ENCODE measurements at regions not wholly inside any gene's neighbourhood (a gene's known extent, or its start where the extent isn't known, plus 50 kb on each side); places are given as distances from the start of the nearest gene placed in this dataset.
A peak's percentile ranks its signal among the peaks of the same experiment; 100 is the strongest.

DNA sequence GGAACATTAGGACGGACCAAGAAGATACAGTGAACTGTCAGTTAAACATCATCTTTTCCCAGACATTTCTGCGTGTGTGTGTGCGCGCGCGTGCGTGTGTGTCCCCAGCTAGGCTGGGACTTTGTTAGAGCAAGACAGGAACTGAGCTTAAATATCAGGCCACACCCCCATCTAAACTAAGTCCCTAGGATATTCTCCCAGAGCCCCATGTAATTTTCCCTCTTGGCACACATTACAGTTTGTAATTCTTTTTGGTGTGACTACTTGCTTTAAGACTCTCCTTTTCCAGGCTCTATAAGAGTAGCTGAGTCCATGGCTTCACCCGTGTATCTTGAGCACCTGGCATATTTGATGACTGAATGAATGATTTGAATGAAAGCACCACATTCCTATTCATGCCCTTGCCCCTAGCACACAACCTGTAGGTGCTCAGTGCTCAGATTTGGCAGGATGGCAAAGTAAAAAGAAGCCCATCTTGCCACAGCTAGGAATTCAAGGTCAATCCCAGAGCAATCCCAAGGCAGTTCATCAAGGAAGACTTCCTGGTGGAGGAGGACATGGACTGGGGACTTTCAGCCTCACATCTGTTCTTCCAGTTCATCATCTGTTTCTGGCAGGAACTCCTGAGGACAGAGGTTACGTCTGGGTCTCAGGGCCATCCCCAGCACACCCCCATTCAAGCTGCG is 69.2 kb downstream of the MRPL14 start:
- TF ChIP-seq FOSL2 (IDR thresholded peaks at IDR 0.05; ENCODE audit: borderline replicate concordance, low read depth): no peak
- TF ChIP-seq, protein P1, sequence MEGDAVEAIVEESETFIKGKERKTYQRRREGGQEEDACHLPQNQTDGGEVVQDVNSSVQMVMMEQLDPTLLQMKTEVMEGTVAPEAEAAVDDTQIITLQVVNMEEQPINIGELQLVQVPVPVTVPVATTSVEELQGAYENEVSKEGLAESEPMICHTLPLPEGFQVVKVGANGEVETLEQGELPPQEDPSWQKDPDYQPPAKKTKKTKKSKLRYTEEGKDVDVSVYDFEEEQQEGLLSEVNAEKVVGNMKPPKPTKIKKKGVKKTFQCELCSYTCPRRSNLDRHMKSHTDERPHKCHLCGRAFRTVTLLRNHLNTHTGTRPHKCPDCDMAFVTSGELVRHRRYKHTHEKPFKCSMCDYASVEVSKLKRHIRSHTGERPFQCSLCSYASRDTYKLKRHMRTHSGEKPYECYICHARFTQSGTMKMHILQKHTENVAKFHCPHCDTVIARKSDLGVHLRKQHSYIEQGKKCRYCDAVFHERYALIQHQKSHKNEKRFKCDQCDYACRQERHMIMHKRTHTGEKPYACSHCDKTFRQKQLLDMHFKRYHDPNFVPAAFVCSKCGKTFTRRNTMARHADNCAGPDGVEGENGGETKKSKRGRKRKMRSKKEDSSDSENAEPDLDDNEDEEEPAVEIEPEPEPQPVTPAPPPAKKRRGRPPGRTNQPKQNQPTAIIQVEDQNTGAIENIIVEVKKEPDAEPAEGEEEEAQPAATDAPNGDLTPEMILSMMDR (IDR thresholded peaks at IDR 0.05): no peak
- TF ChIP-seq EZH2phosphoT487 (IDR thresholded peaks at IDR 0.05; ENCODE audit: borderline replicate concordance, low read depth): no peak
- no peak for TF ChIP-seq EP300 (IDR thresholded peaks at IDR 0.05; ENCODE audit: borderline replicate concordance in 1 of 2, low read depth in 1 of 2, low read length in 1 of 2)
- TF ChIP-seq RFX5 (IDR thresholded peaks at IDR 0.05; ENCODE audit: low read length): peak; percentile 92
- TF ChIP-seq RAD21 (IDR thresholded peaks at IDR 0.05; ENCODE audit: low read length): no peak

All from SK-N-SH (cell line).